T-helper 1 cell treated with Interleukin-12 subunit alpha and Interleukin-12 subunit beta and Interleukin-4 antibody, amounts not matched to agents 30 ng/mL and 1 ng/mL, for 36 hours (primary cell): ENCODE measurements at regions not wholly inside any gene's neighbourhood (a gene's known extent, or its start where the extent isn't known, plus 50 kb on each side); places are given as distances from the start of the nearest gene placed in this dataset.
"Not testable (repeated sequence)": the region's sequence is repeated elsewhere in the genome, so short reads cannot be mapped to it uniquely, and the experiment has no call there.

Experiments
- intact Hi-C: fragments of 100-400 bp; cut with micrococcal nuclease; formaldehyde crosslinking; loops from one replicate; pipeline ENCODE4 v1.15.1; 2024

DNA sequence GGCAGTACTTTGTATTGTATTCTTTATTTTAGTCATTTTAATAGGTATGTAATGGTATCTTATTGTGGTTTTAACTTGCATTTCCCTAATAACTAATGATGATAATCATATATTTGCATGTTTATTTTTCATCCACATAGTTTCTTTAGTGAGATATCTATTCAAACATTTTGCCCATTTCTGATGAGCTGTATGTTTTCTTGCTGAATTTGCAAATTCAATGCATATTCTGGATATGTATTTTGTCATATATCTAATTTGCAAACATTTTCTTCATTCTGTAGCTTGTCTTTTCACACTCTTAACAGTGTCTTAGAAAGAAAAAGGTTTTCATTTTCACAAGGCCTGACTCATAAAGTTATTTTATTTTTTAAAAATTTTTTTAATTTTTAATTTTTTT lies 372.1 kb downstream of the ZNF674 start:
- intact Hi-C loops = no loop called here

DNA sequence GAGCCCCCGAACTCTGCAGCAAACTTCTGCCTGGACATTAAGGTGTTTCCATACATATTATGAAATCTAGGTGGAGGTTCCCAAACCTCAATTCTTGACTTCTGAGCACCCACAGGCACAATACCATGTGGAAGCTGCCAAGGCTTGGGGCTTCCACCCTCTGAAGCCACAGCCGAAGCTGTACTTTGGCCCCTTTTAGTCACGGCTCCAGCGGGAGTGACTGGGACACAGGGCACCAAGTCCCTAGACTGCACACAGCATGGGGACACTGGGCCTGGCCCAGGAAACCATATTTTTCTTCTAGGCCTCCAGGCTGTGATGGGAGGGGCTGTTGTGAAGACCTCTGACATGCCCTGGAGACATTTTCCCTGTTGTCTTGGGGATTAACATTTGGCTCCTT lies 373.8 kb downstream of the ZNF674 start:
- intact Hi-C loops = not testable (repeated sequence)

DNA sequence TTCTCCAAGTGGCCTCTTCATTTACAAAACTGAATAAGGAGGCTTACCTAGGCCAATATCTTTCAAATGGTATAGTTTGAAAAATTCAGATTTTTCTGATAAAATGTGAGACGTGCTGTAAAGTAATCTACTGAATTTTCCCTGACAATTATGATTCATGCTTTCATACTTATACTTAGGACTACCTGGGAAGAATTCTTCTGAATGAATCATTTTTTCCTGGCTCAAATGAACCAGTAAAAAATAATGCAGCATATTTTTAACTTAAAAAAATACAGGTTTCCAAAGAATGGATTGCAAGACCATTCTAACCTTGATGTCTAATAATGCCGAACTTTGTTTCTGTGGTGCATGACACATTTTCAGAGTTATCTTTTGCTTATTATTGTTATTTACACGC lies 375.4 kb downstream of the ZNF674 start:
- intact Hi-C loops = no loop called here

DNA sequence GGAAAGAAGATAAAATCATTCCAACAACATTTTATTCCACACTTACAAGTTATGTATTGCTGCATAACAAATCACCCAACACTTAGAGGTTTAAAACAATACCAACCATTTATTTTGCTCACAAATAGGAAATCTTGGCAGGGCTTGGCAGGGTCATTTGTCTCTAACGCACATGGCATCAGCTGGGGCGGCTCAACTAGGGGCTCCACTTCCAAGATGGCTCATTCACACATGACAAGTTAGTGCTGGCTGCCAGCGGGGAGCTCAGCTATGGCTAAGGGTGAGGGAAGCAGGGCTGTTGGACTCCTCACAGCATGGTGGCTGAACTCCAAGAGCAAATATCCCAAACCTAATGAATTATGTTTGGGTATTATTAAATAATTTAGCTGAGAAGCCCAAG lies 377.0 kb downstream of the ZNF674 start:
- intact Hi-C loops = no loop called here

DNA sequence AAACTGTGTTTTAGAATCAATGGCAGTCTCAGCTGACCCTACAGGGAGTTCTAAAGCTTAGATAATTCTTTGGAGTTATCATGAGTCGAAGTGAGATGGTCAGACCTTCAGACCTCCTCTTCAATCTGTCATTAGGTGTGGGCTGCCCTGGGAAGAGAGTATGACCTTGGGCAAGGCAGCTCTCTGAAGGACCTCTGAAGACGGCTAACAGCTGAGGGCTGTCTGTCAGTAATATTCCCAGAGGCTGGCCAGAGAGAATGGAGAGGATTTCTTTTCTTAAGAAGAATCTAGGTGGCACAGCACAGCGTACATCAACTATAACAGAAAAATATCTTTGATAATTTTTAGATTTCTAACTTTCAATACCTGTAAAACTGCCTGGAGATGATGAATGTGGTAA lies 379.4 kb downstream of the ZNF674 start:
- intact Hi-C loops = no loop called here

DNA sequence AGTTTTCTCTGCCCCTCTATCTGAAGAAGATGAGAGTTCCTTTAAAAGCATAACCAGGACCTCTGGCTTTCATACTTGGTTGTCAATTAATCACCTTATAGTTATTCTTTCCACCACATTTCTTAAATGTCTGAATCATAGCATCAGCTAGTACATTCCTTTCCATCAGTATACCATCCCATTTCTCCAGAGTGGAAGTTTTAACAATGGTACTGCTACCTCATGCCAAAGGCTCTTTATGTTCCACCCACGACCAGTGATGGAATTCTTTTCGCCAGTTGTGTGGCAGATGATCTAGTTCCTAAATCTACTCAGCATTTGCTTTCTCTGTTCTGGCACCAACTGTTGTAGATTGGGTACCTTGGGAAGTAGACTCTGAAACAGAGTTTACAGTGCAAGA lies 379.8 kb downstream of the ZNF674 start:
- intact Hi-C loops = no loop called here

DNA sequence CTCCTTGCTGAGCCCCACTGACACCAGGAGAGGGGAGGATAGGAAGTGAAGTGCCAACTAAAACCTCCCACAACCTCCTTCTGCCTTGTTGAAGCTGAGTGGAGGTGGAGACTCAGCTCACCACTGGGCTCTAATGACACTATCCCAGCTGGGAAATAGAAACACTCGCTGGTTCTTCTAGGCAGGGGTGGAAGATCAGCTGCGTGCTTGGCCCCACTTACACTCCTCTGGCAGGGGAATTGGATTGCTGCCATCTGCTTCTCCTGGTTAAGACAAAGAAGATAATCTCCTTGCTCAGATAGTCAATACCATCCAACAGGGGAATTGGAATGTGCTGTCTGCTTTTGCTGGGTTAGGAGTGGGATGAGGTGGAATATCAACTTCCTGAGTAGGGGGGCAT lies 392.5 kb downstream of the ZNF674 start:
- intact Hi-C loops = no loop called here

DNA sequence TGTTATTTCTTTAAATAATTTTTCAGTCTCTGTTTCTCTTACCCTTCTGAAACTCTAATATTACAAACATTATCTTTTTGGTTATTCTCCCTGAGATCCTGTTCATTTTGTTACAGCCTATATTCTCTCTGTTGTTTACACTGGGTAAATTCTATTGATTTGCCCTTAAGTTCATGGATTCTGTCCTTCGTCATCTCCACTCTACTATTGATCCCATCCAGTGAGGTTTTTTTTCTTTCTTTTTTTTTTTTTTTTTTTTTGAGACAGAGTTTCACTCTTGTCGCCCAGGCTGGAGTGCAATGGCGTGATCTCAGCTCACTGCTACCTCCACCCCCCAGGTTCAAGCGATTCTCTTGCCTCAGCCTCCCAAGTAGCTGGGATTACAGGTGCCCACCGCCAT lies 393.9 kb downstream of the ZNF674 start:
- intact Hi-C loops = not testable (repeated sequence)

DNA sequence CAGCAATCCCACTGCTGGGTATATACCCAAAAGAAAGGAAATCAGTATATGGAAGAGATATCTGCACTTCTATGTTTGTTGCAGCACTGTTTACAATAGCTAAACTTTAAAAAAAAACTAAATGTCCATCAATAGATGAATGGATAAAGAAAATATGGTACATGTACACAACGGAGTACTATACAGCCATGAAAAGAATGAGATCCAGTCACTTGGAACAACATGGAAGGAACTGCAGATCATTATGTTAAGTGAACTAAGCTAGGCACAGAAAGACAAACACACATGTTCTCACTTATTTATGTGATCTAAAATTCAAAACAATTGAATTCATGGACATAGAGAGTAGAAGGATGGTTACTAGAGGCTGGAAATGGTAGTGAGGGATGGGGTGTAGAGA lies 400.7 kb downstream of the ZNF674 start:
- intact Hi-C loops = no loop called here

DNA sequence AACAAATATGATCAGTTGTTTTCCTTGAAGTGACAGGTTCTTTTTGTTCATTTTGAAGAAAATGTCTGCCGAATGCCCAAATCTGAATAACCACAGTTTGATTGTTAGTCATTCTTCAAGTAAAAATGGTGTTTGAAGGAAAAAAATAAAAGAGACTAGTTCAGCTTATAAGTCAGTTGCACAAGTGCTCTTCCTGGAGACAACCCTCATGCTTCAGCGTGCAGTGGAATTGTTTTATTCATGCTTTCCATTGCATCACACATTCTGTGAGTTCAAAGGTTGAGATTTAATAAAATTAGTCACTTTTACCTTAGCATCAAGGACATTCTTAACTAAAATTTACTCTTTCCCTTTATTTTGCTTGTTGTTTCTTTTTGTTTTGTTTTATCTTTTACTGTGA lies 404.9 kb downstream of the ZNF674 start:
- intact Hi-C loops = no loop called here

DNA sequence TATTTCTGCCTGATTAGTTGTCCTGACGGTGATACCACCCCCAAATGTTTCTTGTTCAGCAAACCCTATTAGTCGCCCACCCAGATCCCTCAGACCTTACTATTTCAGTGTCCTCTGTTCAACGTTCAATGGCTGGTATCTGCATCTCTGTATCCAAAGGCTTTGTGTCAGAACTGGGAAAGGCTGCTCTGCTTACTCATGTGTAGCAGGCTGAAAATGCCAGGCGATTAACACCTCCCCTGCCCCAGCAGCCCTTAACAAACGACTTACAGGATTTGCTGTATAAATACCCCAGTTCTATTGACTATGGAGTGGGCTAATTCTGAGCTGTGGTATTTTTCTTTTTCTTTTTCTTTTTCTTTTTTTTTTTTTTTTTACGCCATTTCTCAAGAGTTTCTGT lies 415.0 kb downstream of the ZNF674 start:
- intact Hi-C loops = no loop called here

DNA sequence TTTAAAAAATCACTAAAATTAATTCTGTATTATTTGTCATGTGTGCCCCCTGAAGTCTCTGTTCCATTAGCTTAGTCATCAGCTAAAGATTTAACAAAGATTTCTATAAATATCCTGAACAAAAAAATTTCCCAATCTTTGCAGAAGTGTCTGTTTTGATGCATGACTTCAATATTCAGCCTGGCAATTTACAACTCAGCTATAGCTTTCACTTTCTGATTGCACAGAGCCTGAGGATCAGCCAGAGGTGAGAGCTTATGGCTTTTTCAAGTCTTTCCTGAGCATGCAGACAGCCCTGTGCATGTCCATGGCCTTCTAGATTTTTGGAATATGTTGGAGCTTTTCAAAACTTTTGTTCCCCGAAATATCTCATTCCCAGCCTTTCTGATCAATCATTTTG lies 420.1 kb downstream of the ZNF674 start:
- intact Hi-C loops = no loop called here

DNA sequence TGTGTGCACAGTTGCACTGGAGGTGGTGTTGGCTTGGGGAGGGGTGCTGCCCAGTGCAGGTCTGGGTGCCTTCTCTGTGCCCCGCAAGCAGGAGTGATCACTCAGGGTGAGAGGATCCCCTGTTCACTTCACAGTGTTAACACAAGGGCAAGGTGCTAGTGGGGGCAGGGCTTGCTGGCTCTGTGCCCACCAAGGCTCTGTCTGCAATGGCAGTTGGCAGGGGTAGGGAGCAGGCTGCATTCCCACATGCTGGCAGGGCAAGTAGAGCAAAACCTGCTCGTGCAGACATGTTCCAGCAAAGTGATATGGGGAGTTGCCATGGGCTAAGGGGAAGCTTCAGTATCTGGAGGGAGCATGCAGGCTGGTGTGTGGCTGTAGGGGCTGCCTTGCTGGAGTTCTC lies 428.0 kb downstream of the ZNF674 start:
- intact Hi-C loops = no loop called here

DNA sequence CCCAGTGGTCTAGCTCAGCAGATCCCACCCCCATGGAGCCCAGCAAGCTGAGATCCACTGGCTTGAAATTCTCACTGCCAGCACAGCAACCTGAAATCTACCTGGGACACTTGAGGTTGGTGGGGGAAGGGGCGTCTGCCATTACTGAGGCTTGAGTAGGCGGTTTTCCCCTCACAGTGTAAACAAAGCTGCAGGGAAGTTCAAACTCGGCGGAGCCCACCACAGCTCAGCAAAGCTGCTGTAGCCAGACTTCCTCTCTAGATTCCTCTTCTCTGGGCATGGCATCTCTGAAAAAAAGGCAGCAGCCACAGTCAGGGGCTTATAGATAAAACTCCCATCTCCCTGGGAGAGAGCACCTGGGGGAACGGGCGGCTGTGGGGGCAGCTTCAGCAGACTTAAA lies 457.9 kb downstream of the ZNF674 start:
- intact Hi-C loops = not testable (repeated sequence)

DNA sequence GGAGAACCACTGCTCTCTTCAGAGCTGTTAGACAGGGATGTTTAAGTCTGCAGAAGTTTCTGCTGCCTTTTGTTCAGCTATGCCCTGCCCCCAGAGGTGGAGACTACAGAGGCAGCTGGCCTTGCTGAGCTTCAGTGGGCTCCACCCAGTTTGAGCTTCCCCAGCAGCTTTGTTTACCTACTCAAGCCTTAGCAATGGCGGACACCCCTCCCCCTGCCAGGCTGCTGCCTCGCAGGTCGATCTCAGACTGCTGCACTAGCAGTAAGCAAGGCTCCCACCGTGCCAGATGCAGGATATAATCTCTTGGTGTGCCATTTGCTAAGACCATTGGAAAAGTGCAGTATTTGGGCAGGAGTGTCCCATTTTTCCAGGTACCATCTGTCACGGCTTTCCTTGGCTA lies 465.1 kb downstream of the ZNF674 start:
- intact Hi-C loops = not testable (repeated sequence)

DNA sequence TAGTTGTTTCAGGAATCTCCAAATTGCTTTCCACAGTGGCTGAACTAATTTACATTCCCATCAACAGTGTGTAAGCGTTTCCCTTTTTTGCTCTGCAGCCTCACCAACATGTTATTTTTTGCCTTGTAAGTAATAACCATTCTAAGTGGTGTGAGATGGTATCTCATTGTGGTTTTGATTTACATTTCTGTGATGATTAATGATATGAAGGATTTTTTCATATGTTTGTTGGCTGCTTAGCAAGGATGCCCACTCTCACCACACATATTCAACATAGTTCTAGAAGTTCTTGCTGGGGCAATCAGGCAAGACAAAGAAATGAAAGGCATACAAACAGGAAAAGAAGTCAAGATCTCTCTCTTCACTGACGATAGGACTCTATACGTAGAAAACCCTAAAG lies 472.4 kb downstream of the ZNF674 start:
- intact Hi-C loops = no loop called here

DNA sequence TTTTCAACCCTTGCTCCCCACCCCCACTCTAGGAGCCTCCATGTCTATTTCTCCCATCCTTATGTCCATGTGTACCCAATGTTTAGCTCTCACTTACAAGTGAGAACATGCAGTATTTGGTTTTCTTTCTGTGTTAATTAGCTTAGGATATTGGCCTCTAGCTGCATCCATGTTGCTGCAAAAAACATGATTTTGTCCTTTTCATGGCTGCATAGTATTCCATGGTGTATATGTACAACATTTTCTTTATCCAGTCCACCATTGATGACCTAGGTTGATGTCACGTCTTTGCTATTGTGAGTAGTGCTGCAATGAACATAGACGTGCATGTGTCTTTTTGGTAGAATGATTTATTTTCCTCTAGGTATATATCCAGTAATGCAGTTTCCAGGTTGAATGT lies 472.8 kb downstream of the ZNF674 start:
- intact Hi-C loops = no loop called here

DNA sequence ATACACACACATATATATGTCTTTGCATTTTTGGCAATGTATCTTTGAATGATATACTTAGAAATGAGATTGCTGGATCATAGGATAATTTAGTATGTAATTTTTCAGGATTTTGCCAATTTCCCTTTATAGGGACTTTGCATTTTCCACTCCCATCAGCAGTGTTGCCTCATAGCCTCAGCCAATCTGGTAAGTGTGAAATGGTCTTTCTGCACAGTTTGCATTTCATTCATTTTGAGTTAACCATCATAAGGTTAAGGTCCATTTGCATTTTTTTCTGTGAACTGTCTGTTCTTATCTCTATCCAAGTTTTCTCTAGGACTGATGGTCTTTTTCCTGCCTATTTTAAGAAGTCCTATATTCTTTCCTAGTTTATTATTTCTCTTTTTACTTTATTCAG lies 474.8 kb downstream of the ZNF674 start:
- intact Hi-C loops = no loop called here

DNA sequence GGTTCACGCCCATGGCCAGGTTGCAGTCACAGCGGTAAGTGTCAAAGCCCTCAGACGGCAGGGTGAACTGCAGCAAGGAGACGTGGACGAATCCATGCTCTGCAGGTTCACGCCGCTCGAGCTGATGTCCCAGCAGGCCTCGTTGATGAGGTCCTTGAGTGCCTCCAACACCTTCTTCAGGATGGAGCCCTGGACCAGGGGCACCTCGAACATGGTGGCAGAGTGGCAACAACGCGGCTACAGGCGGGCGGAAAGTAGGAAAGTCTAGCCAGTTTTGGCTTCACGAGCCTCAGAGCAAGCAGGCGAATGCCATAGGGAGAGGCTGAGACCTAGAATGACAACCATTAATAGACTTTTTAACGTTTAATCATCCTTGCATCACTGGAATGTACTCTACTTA lies 485.9 kb downstream of the ZNF674 start:
- intact Hi-C loops = no loop called here

DNA sequence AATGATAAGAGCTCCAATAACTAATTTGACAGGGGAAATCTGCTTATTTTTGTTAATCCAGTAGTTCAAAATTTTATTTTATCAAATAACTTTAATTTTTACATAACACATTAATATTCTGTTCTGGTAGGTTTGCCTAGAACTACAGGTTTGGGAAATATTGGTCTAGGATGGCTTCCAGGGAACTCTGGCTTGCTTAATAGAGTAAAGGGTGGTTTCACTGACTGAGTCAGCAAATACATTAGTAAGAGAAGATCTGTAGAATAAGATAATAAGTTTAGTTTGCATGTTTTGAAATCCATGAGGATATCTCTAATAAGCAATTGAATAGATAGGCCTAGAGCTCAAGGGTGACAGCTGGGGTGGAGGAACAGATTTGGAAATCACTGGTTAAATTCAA lies 500.7 kb downstream of the ZNF674 start:
- intact Hi-C loops = no loop called here

DNA sequence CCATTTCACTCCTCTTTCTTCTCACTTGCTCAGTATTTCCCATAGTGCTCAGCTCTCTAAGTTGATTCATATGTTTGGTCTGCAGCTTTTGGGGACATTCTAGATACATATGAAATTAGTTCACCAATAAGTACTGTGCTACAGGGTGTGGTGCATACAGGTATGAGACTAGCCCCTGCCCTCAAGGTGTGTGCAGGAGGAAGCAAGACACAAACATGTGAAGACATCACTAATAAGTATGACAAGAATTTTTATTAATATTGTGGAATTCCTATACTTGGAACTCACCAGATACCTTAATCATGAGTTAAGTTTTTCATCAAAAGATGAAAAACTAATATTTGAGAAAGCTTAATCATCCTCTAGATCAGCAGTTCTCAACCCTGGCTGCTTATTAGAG lies 505.2 kb downstream of the ZNF674 start:
- intact Hi-C loops = no loop called here

DNA sequence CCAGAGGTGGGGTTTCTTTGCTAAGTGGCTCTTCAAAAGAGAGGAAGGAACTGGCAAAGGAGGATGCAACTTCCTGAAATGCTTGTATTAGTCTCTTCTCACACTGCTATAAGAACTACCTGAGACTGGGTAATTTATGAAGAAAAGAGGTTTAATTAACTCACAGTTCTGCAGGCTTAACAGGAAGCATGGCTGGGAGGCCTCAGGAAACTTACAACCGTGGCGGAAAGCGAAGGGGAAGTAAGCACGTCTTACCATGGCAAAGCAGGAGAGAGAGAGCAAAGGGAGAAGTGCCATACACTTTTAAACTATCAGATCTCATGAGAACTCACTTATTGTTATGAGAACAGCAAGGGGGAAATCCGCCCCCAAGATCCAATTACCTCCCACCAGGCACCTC lies 505.7 kb downstream of the ZNF674 start:
- intact Hi-C loops = no loop called here

DNA sequence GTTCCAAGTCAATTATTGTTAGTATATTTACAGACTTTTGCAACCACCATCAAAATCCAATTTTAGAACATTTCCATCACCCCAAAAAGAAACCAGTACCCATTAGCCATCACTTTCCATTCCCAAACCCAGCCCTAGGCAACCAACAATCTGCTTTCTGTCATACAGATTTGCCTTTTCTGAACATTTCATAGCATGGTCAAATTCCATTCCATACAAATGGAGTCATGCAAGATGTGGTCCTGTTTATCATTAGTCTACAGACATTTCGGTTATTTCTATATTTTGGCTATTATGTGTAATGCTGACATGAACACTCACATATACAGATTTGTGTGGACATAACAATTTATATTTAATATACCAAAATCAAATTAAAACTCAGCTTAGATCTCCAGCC lies 508.7 kb downstream of the ZNF674 start:
- intact Hi-C loops = no loop called here

DNA sequence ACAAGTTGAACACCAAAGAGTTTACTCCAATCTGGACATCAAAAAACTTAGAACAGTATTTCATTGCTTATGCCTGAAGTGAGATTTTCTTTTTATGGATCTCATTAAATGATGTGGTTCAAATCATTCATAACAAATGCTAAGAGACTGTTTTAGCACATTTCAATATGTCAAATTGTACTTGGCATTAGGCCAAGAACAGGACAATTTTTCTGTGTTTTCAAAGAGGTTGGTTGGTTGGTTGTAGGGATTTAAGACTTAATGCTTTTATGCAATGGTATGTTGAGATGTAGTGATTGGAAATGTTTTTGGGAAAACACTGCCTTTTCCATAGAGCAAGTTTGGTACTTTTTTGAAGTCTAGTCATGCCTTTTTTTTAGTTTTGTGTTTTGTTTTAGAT lies 510.4 kb downstream of the ZNF674 start:
- intact Hi-C loops = no loop called here

DNA sequence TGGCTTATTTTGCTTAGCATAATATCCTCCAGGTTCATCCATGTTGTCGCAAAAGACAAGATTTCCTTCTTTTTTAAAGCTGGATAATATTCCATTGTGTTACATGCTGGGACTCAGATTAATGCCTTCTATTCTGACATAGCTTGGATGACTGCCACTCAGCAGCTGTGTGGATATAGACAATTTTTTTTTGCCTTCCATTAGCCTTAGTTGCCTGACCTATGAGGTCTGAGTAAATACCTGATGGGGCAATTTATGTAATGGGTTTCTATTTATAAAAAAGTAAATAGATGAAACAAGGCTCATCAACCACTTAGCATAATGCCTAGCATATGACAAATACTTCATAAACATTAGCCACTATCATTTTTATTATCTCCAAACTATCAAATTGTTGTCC lies 515.4 kb downstream of the ZNF674 start:
- intact Hi-C loops = no loop called here
